GM19397 (cell line): ENCODE measurements at regions not wholly inside any gene's neighbourhood (a gene's known extent, or its start where the extent isn't known, plus 50 kb on each side); places are given as distances from the start of the nearest gene placed in this dataset.
A peak's percentile ranks its signal among the peaks of the same experiment; 100 is the strongest.
"Not testable (repeated sequence)": the region's sequence is repeated elsewhere in the genome, so short reads cannot be mapped to it uniquely, and the experiment has no call there.

Experiments used
- ATAC-seq: cut with Tn5 transposase; IDR thresholded peaks from one replicate; pipeline ENCODE4 v1.9.1; 2021; ENCODE audit warnings: mild to moderate bottlenecking, moderate library complexity; ENCODE audit not compliant: unreplicated experiment

- ATAC-seq, result no peak
Measured at GRCh38 chr2:190150413-190150812, 87.9 kb upstream of the MSTN start.

DNA sequence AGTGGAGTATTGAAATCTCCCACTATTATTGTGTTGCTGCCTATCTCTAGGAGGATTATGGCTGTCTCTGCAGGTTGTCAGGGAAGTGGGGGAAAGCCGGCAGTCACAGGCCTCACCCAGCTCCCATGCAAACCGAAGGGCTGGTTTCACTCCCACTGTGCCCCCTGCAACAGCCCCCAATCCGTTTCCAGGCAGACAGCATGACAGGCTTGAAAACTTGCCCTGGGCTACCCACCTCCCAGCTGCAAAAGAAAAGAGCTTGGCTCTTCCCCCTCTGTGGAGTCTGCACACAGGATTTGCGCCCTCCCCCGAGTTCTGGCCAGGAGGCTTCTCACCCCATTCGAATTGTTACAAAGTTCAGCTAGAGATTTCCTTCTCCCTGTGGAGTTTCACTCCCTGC lies 87.4 kb upstream of the MSTN start:
- no peak for ATAC-seq

DNA sequence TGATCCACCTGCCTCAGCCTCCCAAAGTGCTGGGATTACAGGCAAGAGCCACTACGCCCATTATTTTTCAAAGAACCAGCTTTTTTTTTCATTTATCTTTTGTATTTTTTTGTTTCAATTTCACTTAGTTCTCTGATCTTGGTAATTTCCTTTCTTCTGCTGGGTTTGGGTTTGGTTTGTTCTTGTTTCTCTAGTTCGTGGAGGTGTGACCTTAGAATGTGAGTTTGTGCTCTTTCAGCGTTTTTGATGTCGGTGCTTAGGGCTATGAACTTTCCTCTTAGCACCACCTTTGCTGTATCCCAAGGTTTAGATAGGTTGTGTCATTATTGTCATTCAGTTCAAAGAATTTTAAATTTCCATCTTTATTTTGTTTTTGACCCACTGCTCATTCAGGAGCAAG lies 86.7 kb upstream of the MSTN start:
- no peak for ATAC-seq

- not testable (repeated sequence) for ATAC-seq
Measured at GRCh38 chr2:190146109-190146508, 83.6 kb upstream of the MSTN start.

DNA sequence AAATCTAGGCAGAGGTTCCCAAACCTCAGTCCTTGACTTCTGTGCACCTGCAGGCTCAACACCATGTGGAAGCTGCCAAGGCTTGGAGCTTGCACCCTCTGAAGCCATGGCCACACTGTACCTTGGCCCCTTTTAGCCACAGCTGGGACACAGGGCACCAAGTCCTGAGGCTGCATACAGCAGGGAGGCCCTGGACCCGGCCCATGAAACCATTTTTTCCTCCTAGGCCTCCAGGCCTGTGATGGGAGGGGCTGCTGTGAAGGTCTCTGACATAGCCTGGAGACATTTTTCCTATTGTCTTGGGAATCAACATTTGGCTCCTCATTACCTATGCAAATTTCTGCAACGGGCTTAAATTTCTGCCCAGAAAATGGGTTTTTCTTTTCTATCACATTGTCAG lies 77.9 kb upstream of the MSTN start:
- not testable (repeated sequence) for ATAC-seq

DNA sequence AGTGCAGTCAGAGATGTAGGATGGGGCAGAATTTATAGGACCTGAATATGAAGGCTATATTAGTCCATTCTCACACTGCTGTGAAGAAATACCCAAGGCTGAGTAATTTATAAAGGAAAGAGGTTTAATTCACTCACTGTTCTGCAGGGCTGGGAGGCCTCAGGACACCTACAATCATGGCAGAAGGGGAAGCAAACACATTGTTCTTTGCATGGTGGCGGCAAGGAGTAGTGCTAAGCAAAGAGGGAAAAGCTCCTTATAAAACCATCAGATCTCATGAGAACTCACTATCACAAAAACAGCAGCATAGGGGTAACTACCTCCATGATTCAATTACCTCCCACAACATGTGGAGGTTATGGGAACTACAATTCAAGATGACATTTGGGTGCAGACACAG lies 76.8 kb upstream of the MSTN start:
- ATAC-seq, result no peak

DNA sequence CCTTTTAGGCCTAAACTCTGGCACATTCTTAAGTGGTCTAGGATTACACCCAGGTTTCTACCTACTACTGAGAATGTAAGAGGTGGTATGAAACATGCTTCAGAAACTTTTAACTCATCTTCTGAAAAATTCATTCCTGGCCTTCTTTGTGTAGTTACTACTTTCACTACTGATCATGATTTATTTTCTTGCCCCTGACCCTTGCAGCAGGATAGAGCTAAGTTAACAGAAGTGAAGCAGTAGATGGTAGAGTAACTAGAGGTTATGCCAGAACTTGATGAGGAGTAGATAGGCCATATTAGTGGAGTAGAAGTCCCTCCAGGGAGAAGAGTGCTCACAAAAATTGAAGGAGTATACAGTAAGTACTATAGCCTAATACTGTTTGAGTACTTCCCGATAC lies 75.5 kb upstream of the MSTN start:
- no peak for ATAC-seq

DNA sequence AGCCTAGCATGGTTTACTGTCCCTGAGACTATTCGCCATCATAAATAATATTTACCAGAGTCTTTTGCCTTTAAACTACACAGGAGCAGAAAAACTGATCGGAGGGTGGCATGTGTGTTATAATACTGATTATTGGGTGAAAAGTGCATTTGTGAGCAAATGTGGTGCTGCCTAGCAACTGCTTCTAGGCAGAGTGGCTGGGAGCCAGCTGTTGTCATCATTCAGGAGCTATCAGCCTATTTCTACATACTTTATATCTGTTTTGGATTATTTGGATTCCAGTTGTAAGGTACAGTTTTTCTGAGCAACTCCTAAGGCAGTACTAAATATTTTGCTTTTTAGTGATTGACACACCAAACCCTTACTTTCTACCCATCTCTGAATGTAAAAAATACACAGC lies 75.0 kb upstream of the MSTN start:
- ATAC-seq, result no peak

DNA sequence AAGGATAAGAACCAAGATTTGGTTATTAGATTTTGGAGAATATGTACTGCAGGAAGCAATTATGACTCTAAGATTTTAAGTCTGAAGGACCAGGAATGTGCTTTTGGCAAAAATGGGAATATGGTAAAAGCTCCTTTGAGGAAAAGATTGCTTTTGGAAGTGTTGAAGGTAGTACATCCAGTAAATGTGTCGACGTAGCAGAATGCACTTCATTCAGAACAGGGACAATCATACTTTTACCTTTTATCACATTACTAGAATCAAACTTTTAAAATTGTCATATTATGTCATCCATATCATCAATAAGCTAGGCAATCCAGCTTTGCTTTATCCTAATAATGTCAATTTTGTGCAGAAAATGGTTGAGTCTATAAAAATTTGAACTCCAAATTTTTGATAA lies 74.3 kb upstream of the MSTN start:
- ATAC-seq, result no peak

DNA sequence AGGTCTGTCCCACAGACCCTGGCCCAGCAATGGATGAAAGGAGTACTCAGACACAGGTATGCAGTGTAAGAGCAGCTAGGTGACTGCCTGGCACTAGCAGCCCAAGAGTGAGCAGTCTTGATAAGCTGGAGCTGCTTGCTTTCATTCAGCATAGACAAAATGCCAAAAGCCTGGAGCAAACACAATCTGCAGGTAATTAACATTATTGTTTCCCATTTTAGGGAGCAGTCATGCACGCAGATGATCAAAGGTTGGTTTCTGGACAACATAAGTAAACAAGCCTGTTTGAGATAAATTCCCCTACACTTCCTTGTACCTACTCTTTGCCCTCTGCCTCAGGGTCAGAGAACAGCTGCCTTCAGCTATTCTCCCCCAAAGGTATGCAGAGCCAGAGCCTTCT lies 73.7 kb upstream of the MSTN start:
- no peak for ATAC-seq

- ATAC-seq, result no peak
Measured at GRCh38 chr2:190129421-190130199, 67.1 kb upstream of the MSTN start.

- ATAC-seq, result no peak
Measured at GRCh38 chr2:190127651-190128050, 65.1 kb upstream of the MSTN start.

- ATAC-seq, result no peak
Measured at GRCh38 chr2:190126798-190127197, 64.3 kb upstream of the MSTN start.

GRCh38 chr2:190123956-190124355 lies 61.4 kb upstream of the MSTN start:
- no peak for ATAC-seq

- peak; percentile 52 for ATAC-seq
Measured at GRCh38 chr2:190121971-190122370, 59.4 kb upstream of the MSTN start.

- ATAC-seq, result no peak
Measured at GRCh38 chr2:190121305-190121704, 58.8 kb upstream of the MSTN start.

DNA sequence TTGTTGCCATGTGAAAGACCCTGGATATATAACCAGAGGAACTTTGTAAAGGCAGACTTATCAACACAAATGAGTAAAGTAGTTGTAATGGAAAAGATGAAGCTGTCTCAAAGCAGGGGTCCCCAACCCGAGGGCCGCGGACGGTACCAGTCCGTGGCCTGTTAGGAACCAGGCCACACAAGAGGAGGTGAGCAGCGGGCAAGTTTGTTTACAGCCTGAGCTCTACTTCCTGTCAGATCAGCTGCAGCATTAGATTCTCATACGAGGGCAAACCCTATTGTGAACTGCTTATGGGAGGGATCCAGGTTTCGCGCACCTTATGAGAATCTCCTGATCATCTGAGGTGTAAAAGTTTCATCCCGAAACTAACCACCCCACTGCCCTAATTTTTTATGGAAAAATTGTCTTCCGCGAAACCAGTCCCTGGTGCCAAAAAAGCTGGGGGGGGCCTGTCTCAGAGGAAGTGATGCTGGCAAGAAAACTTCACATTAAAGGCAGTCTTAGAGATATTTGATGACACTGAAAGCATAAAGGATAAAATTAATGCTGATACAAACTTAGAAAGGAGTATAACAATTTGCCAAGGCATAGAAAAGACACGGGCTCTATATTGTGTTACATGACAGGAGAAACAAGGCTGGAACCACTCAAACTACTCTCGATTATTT lies 57.5 kb upstream of the MSTN start:
- no peak for ATAC-seq

DNA sequence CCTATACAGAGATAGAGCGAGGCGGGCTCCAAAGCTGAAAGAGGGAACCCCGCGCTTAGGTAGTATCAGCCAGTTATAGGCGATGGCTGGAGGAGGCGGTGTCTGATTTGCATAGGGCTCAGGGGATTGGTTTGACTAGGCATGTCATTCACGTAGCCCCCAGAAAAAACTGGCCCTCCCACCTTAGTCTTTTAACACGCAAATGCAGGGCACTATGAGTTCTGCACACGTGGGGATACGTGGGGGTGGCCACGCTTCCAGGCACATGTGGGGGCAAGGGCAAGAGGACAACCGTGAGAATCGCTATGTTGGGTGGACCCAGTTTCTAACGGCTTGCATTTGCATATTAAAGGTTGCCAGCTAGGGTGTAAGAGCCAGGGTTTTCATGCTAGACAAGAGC lies 56.7 kb upstream of the MSTN start:
- ATAC-seq, result no peak

DNA sequence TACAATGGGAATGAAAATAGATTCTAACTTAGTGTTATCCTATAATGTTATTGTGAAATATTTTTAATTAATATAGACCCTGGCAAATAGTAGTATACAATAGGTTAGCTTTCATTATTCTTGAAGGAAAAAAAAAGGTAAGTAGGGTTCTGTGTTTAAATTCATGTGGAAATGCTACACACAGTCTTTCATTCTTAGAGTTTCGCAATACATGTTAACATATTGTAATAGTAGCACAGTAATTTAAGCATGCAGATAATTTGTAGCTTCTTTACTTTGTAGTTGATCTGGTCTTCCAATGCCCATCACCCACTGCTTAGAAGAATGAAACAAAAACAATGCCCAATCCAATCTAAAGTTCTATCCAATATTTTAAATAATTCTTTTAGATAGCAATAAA lies 54.8 kb upstream of the MSTN start:
- no peak for ATAC-seq

GRCh38 chr2:190113000-190113399 lies 50.5 kb upstream of the MSTN start:
- ATAC-seq, result no peak
